Non-pigmented ciliary epithelial cell (primary cell): ENCODE measurements at regions not wholly inside any gene's neighbourhood (a gene's known extent, or its start where the extent isn't known, plus 50 kb on each side); places are given as distances from the start of the nearest gene placed in this dataset.

Experiments used
- DNase-seq: peaks from one replicate; pipeline ENCODE4 v3.0.0-alpha.2; 2010; ENCODE audit warnings: low read depth

- DNase-seq = no peak
Observed at GRCh38 chr7:17178545-17178944, 119.9 kb upstream of the AHR start.

GRCh38 chr7:17181482-17181881 lies 117.0 kb upstream of the AHR start:
- no peak for DNase-seq

GRCh38 chr7:17183630-17184328 lies 114.7 kb upstream of the AHR start:
- no peak for DNase-seq

- DNase-seq = no peak
Observed at GRCh38 chr7:17184805-17185689, 113.4 kb upstream of the AHR start.

GRCh38 chr7:17185690-17186070 lies 112.8 kb upstream of the AHR start:
- DNase-seq = peak; percentile 17

GRCh38 chr7:17186745-17187530 lies 111.5 kb upstream of the AHR start:
- DNase-seq = no peak

GRCh38 chr7:17194656-17195055 lies 103.8 kb upstream of the AHR start:
- DNase-seq = no peak

GRCh38 chr7:17195576-17195975 lies 102.9 kb upstream of the AHR start:
- DNase-seq = no peak

- no peak for DNase-seq
Observed at GRCh38 chr7:17205910-17206309, 92.5 kb upstream of the AHR start.

- DNase-seq = no peak
Observed at GRCh38 chr7:17206349-17206905, 92.0 kb upstream of the AHR start.

- peak; percentile 32 for DNase-seq
Observed at GRCh38 chr7:17207220-17207619, 91.2 kb upstream of the AHR start.

- no peak for DNase-seq
Observed at GRCh38 chr7:17209101-17209500, 89.4 kb upstream of the AHR start.

- no peak for DNase-seq
Observed at GRCh38 chr7:17211307-17211836, 87.1 kb upstream of the AHR start.

- no peak for DNase-seq
Observed at GRCh38 chr7:17212188-17212587, 86.3 kb upstream of the AHR start.

- DNase-seq = no peak
Observed at GRCh38 chr7:17227766-17228490, 70.5 kb upstream of the AHR start.

GRCh38 chr7:17229228-17229627 lies 69.2 kb upstream of the AHR start:
- DNase-seq = no peak

- DNase-seq = no peak
Observed at GRCh38 chr7:17230099-17230807, 68.2 kb upstream of the AHR start.

GRCh38 chr7:17233603-17234002 lies 64.8 kb upstream of the AHR start:
- DNase-seq = no peak

GRCh38 chr7:17234030-17234397 lies 64.4 kb upstream of the AHR start:
- DNase-seq = no peak

- DNase-seq = peak; percentile 76
Observed at GRCh38 chr7:17234398-17235031, 63.9 kb upstream of the AHR start.
